Heart left ventricle (tissue), 13 donors: ENCODE measurements at regions not wholly inside any gene's neighbourhood (a gene's known extent, or its start where the extent isn't known, plus 50 kb on each side); places are given as distances from the start of the nearest gene placed in this dataset.

Experiments
- CTCF ChIP-seq, 12 donors: fragments of 200-600 bp; sonication (generic) in 4 of 12; IDR thresholded peaks; one replicate each; pipeline versions ENCODE4 v1.5.0 to v1.8.0; 2018 to 2022; ENCODE audit warnings: antibody characterized with exemption in 12 of 12, mild to moderate bottlenecking in 5 of 12
- POLR2A ChIP-seq, 2 donors: fragments of 450-650 bp; IDR thresholded peaks; one replicate each; pipeline ENCODE4 v1.6.1; 2017; ENCODE audit warnings: antibody characterized with exemption in 2 of 2, mild to moderate bottlenecking in 2 of 2, moderate library complexity in 2 of 2
- donor health status: ischemic (EF 13 %, LVEDD 7.1; RV severe dilation, severe dysfunction).
- donor health status: DM: no; HTN: yes; CAD: no.
- donor health status: DM: no; HTN: no; CAD: no.
- donor health status: ischemic (EF 25% LVEDD 6.9; RV normal size, moderate dysfunction).
- donor health status: ischemic (EF 25% LVEDD 5.7; RV mildly dilated, moderate dysfunction).
- donor health status: ischemic (EF 35%, LVEDD 5.7; RV mildly dilated, moderate dysfunction).
- donor health status: nonischemic (EF 11% LVEDD 7.7; RV severe dilation, severe dysfunction).
- donor health status: DM: yes; HTN: yes; CAD: no.
- donor health status: PGD.
- donor health status: ischemic (EF 29% LVEDD 5.4; RV normal size, mild dysfunction).
- donor health status: nonischemic (EF 23%, LVEDD 6.1; RV moderate dilation, normal function).

DNA sequence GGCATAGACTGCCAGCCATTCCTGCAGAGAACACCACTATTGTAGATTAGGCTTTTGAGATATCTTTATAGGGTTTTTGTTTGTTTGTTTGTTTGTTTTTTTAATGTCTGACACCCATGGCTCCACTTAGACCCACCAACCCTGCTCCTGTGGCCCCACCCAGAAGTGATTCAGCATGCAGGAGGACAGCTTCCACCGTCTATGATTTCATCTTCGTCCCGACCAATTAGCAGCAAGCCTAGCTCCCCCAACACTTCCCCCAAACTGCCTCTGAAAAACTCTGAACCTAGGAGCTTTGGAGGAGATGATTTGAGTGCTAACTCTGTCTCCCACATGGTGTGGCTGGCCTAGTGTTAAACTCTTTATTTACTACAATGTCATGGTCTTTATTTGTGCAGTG, 108.3 kb upstream of the RXFP2 start:
- TF ChIP-seq CTCF (IDR thresholded peaks at IDR 0.05) (no peak), POLR2A (IDR thresholded peaks at IDR 0.05) (no peak)
